Lower leg skin (tissue), 3 donors: ENCODE measurements at regions not wholly inside any gene's neighbourhood (a gene's known extent, or its start where the extent isn't known, plus 50 kb on each side); places are given as distances from the start of the nearest gene placed in this dataset.

Source experiments
- CTCF ChIP-seq, 3 donors: fragments of 450-650 bp; IDR thresholded peaks; one replicate each; pipeline ENCODE4 v1.5.1; 2016; ENCODE audit warnings: antibody characterized with exemption in 3 of 3, mild to moderate bottlenecking in 3 of 3, moderate library complexity in 2 of 3
- POLR2A ChIP-seq, 2 donors: fragments of 450-650 bp; IDR thresholded peaks; one replicate each; pipeline ENCODE4 v1.6.1; 2016 to 2017; ENCODE audit warnings: antibody characterized with exemption in 2 of 2, mild to moderate bottlenecking in 1 of 2, moderate library complexity in 1 of 2

- TF ChIP-seq CTCF (IDR thresholded peaks at IDR 0.05) = no peak
- no peak for TF ChIP-seq POLR2A (IDR thresholded peaks at IDR 0.05)
Observed at GRCh38 chr1:67919274-67920072, 86.2 kb upstream of the GNG12 start.
